RWPE2 (cell line): ENCODE measurements at regions not wholly inside any gene's neighbourhood (a gene's known extent, or its start where the extent isn't known, plus 50 kb on each side); places are given as distances from the start of the nearest gene placed in this dataset.

ENCODE experiments used
- ATAC-seq: fragments of 200-7000 bp; cut with Tn5 transposase; 3 replicates; pipeline ENCODE4 v1.9.1; 2021; ENCODE audit warnings: low read depth
- DNase-seq: peaks from one replicate; pipeline ENCODE4 v3.0.0-alpha.2; 2020; ENCODE audit warnings: low spot score
- H3K27ac ChIP-seq: fragments of 450-650 bp; 2 replicates; pipeline ENCODE4 v1.5.1; 2017; ENCODE audit warnings: mild to moderate bottlenecking; ENCODE audit not compliant: poor library complexity, severe bottlenecking
- H3K27me3 ChIP-seq: fragments of 250-450 bp; sonication (Bioruptor Pico); 2 replicates; pipeline ENCODE4 v1.5.1; 2021; ENCODE audit warnings: mild to moderate bottlenecking, moderate library complexity; ENCODE audit not compliant: insufficient read depth, poor library complexity, severe bottlenecking
- H3K36me3 ChIP-seq: fragments of 250-450 bp; sonication (Bioruptor Pico); 2 replicates; pipeline ENCODE4 v1.5.1; 2020; ENCODE audit warnings: low read depth, mild to moderate bottlenecking, moderate library complexity
- H3K4me1 ChIP-seq: fragments of 250-450 bp; sonication (Bioruptor Pico); 2 replicates; pipeline ENCODE4 v1.5.1; 2021; ENCODE audit warnings: mild to moderate bottlenecking, moderate library complexity; ENCODE audit not compliant: insufficient read depth, poor library complexity, severe bottlenecking
- H3K4me3 ChIP-seq: fragments of 250-450 bp; sonication (Bioruptor Pico); 2 replicates; pipeline ENCODE4 v1.5.1; 2021; ENCODE audit warnings: mild to moderate bottlenecking, moderate library complexity; ENCODE audit not compliant: severe bottlenecking
- H3K9me3 ChIP-seq: fragments of 250-450 bp; sonication (Bioruptor Pico); 2 replicates; pipeline ENCODE4 v1.5.1; 2021; ENCODE audit warnings: mild to moderate bottlenecking, moderate library complexity; ENCODE audit not compliant: severe bottlenecking
- CTCF ChIP-seq: fragments of 450-650 bp; IDR thresholded peaks from one replicate; pipeline ENCODE4 v1.5.1; 2017; ENCODE audit warnings: mild to moderate bottlenecking, moderate library complexity; ENCODE audit not compliant: poor library complexity, severe bottlenecking

- Histone ChIP-seq H3K9me3 (no peaks in the 10 kb centered on the region), H3K4me1 (peaks cover 40% of the 10 kb centered on the region), H3K36me3 (no peaks in the 10 kb centered on the region), H3K27me3 (no peaks in the 10 kb centered on the region), H3K4me3 (no peak overlapping the region), H3K27ac (peak overlapping the region; percentile 80)
- ATAC-seq (no peak; the same call in 2 of the 3 replicates), DNase-seq (no peak)
- no peak for TF ChIP-seq CTCF
Observed at GRCh38 chr12:92080911-92081285, 64.7 kb downstream of the BTG1 start.

GRCh38 chr12:92079054-92079385 lies 66.6 kb downstream of the BTG1 start:
- Histone ChIP-seq H3K27ac (peak overlapping the region; percentile 80), H3K27me3 (no peaks in the 10 kb centered on the region), H3K4me1 (peaks cover 40% of the 10 kb centered on the region), H3K36me3 (no peaks in the 10 kb centered on the region), H3K4me3 (no peak overlapping the region), H3K9me3 (no peaks in the 10 kb centered on the region)
- no peak for TF ChIP-seq CTCF
- no peak for ATAC-seq
- DNase-seq = no peak

- H3K36me3 ChIP-seq = no peaks in the 10 kb centered on the region
- H3K4me1 ChIP-seq = peaks cover 40% of the 10 kb centered on the region
- H3K9me3 ChIP-seq = no peaks in the 10 kb centered on the region
- H3K27ac ChIP-seq = peak overlapping the region; percentile 80
- no peaks in the 10 kb centered on the region for H3K27me3 ChIP-seq
- H3K4me3 ChIP-seq = no peak overlapping the region
- ATAC-seq (peak; percentile 81), DNase-seq (no peak)
- no peak for TF ChIP-seq CTCF
Observed at GRCh38 chr12:92078167-92079053, 67.2 kb downstream of the BTG1 start.

- no peak for TF ChIP-seq CTCF
- ATAC-seq (no peak), DNase-seq (no peak)
- Histone ChIP-seq H3K4me3 (no peak overlapping the region), H3K4me1 (peaks cover 40% of the 10 kb centered on the region), H3K27me3 (no peaks in the 10 kb centered on the region), H3K36me3 (no peaks in the 10 kb centered on the region), H3K9me3 (no peaks in the 10 kb centered on the region), H3K27ac (peak overlapping the region; percentile 80)
Observed at GRCh38 chr12:92077530-92077929, 68.1 kb downstream of the BTG1 start.

- Histone ChIP-seq H3K27ac (no peak overlapping the region), H3K36me3 (no peaks in the 10 kb centered on the region), H3K27me3 (no peaks in the 10 kb centered on the region), H3K9me3 (no peaks in the 10 kb centered on the region), H3K4me1 (peaks cover 38% of the 10 kb centered on the region), H3K4me3 (no peak overlapping the region)
- DNase-seq = no peak
- no peak for ATAC-seq
- no peak for TF ChIP-seq CTCF
Observed at GRCh38 chr12:92076101-92076500, 69.5 kb downstream of the BTG1 start.
